ENCODE measurements at regions not wholly inside any gene's neighbourhood (a gene's known extent, or its start where the extent isn't known, plus 50 kb on each side); places are given as distances from the start of the nearest gene placed in this dataset.

- TF ChIP-seq POLR2A (IDR thresholded peaks at IDR 0.05), result no peak
- no peak for TF ChIP-seq EP300 (IDR thresholded peaks at IDR 0.05)
- no peak for TF ChIP-seq CTCF (IDR thresholded peaks at IDR 0.05)
Observed at GRCh38 chr10:124318811-124319210, 99.9 kb downstream of the OAT start.

Data from gastroesophageal sphincter (tissue), 3 donors.